HG03103 (cell line): ENCODE measurements at regions not wholly inside any gene's neighbourhood (a gene's known extent, or its start where the extent isn't known, plus 50 kb on each side); places are given as distances from the start of the nearest gene placed in this dataset.

ENCODE experiments used
- ATAC-seq: cut with Tn5 transposase; IDR thresholded peaks from one replicate; pipeline ENCODE4 v1.9.1; 2021; ENCODE audit warnings: low read depth; ENCODE audit not compliant: unreplicated experiment

GRCh38 chr19:29420482-29421195 is 105.2 kb upstream of the VSTM2B start:
- ATAC-seq = no peak

- no peak for ATAC-seq
Measured at GRCh38 chr19:29421196-29421545, 104.6 kb upstream of the VSTM2B start.

GRCh38 chr19:29422047-29422446 is 103.7 kb upstream of the VSTM2B start:
- ATAC-seq = no peak

- no peak for ATAC-seq
Measured at GRCh38 chr19:29422486-29423085, 103.2 kb upstream of the VSTM2B start.

- ATAC-seq = no peak
Measured at GRCh38 chr19:29428071-29428470, 97.7 kb upstream of the VSTM2B start.

- ATAC-seq = no peak
Measured at GRCh38 chr19:29429021-29429420, 96.8 kb upstream of the VSTM2B start.

- ATAC-seq = no peak
Measured at GRCh38 chr19:29429581-29429980, 96.2 kb upstream of the VSTM2B start.

- no peak for ATAC-seq
Measured at GRCh38 chr19:29431332-29431731, 94.5 kb upstream of the VSTM2B start.

GRCh38 chr19:29432677-29433076 is 93.1 kb upstream of the VSTM2B start:
- no peak for ATAC-seq

- ATAC-seq = no peak
Measured at GRCh38 chr19:29436591-29437103, 89.1 kb upstream of the VSTM2B start.

GRCh38 chr19:29439021-29439420 is 86.8 kb upstream of the VSTM2B start:
- no peak for ATAC-seq

- no peak for ATAC-seq
Measured at GRCh38 chr19:29439688-29440550, 85.9 kb upstream of the VSTM2B start.

GRCh38 chr19:29442094-29442493 is 83.7 kb upstream of the VSTM2B start:
- ATAC-seq = no peak

- no peak for ATAC-seq
Measured at GRCh38 chr19:29442910-29443309, 82.9 kb upstream of the VSTM2B start.

- no peak for ATAC-seq
Measured at GRCh38 chr19:29445246-29445645, 80.5 kb upstream of the VSTM2B start.

- ATAC-seq = no peak
Measured at GRCh38 chr19:29446361-29446760, 79.4 kb upstream of the VSTM2B start.

- ATAC-seq = no peak
Measured at GRCh38 chr19:29448046-29448445, 77.7 kb upstream of the VSTM2B start.

- no peak for ATAC-seq
Measured at GRCh38 chr19:29449371-29449770, 76.4 kb upstream of the VSTM2B start.

GRCh38 chr19:29450306-29450705 is 75.5 kb upstream of the VSTM2B start:
- ATAC-seq = no peak

- no peak for ATAC-seq
Measured at GRCh38 chr19:29450812-29451211, 75.0 kb upstream of the VSTM2B start.

- no peak for ATAC-seq
Measured at GRCh38 chr19:29454109-29454508, 71.7 kb upstream of the VSTM2B start.
